Activated naive CD4-positive, alpha-beta T cell treated with anti-CD3 and anti-CD28 coated beads, Interleukin-2, amount 10 ng/mL, durations not matched to agents 7 days and 5 days (primary cell): ENCODE measurements at regions not wholly inside any gene's neighbourhood (a gene's known extent, or its start where the extent isn't known, plus 50 kb on each side); places are given as distances from the start of the nearest gene placed in this dataset.
"Not testable (repeated sequence)": the region's sequence is repeated elsewhere in the genome, so short reads cannot be mapped to it uniquely, and the experiment has no call there.

Experiments used
- CTCF ChIA-PET: fragments of 350-600 bp; sonication (Branson Sonifier 250); formaldehyde crosslinking; loops from one replicate; lab custom pipeline; 2021; ENCODE audit warnings: antibody characterized with exemption; lab: Charles Lee
- DNase-seq: peaks from one replicate; pipeline ENCODE4 v3.0.0-alpha.2; 2020
- H3K27ac Mint-ChIP-seq: one replicate; pipeline ENCODE4 v1.8.0; 2021; ENCODE audit warnings: mild to moderate bottlenecking, moderate library complexity, mixed read lengths
- H3K27me3 Mint-ChIP-seq: one replicate; pipeline ENCODE4 v1.8.0; 2021; ENCODE audit warnings: mild to moderate bottlenecking, mixed read lengths
- H3K36me3 Mint-ChIP-seq: one replicate; pipeline ENCODE4 v1.8.0; 2021; ENCODE audit warnings: mixed read lengths
- H3K4me1 Mint-ChIP-seq: one replicate; pipeline ENCODE4 v1.8.0; 2021; ENCODE audit warnings: mixed read lengths
- H3K4me3 Mint-ChIP-seq: one replicate; pipeline ENCODE4 v1.8.0; 2021; ENCODE audit warnings: mild to moderate bottlenecking, moderate library complexity, mixed read lengths
- H3K9me3 Mint-ChIP-seq: one replicate; pipeline ENCODE4 v1.8.0; 2021; ENCODE audit warnings: mixed read lengths

DNA sequence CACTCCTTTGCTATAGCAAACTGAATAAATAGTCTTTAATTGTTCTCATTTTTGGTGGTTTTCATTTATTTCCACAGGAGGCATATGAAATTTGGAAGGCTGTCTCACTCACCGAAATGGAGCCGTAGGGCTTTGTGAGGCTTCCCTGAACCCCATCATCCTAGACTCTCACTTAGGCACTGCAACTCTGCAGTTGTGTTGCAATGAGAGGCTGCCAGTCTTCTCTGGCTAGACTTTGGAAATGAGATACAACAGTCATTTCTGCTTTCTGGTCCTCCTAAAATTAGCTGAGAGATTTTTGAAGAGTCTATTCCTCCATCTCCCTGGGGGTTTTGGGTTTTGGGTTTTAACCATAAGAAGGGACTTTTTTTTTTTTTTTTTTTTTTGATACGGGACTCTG, 146.5 kb downstream of the SH3BGRL start:
- no peaks in the 10 kb centered on the region for H3K27me3 Mint-ChIP-seq
- no peak overlapping the region for H3K4me3 Mint-ChIP-seq
- CTCF ChIA-PET: no interaction called here
- no peaks in the 10 kb centered on the region for H3K4me1 Mint-ChIP-seq
- no peaks in the 10 kb centered on the region for H3K9me3 Mint-ChIP-seq
- no peak for DNase-seq
- H3K36me3 Mint-ChIP-seq: peaks cover 2% of the 10 kb centered on the region
- H3K27ac Mint-ChIP-seq: no peak overlapping the region

DNA sequence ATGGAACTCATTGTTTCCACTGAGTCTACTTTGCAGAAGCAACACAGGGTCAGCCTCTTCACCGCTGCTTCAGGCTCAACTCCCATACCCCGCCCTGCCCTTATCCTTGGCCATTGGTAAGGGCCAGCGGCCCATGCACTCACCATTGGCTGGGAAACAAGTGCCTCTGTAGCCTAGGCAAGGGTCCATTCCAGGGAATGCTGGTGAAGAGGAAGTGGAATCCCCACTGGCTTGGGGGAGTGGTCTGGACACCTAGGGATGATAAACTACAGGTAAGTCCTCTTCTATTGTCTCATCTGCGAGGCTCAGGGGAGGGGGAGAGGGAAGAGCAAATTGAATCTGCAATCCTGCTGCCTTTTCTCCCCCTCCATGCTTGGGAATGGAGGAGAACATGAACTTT, 153.1 kb downstream of the SH3BGRL start:
- H3K27me3 Mint-ChIP-seq: no peaks in the 10 kb centered on the region
- CTCF ChIA-PET: no interaction called here

DNA sequence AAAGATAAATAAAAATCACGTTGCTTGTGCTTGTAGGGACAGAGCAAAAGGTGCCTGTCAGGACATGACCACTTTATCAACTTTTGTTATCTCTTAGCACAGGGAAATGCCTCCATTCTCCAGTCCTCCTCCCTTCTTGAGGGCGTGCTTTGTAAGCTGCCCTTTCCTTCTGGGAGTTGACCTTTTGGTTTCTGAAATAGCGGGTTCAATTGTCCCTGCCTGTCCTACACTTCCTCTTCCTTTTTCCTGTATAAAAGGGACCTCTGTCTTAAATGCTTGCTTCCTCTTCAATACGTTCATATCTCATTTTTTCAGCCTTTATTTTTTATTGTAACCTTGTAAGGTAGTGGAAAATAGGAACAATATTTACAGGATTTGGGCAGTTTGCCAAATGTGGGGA, 153.5 kb downstream of the SH3BGRL start:
- no peak overlapping the region for H3K4me3 Mint-ChIP-seq
- no peaks in the 10 kb centered on the region for H3K27me3 Mint-ChIP-seq
- peaks cover 1% of the 10 kb centered on the region for H3K9me3 Mint-ChIP-seq
- CTCF ChIA-PET: no interaction called here
- H3K27ac Mint-ChIP-seq: no peak overlapping the region
- no peak for DNase-seq
- H3K4me1 Mint-ChIP-seq: no peaks in the 10 kb centered on the region
- H3K36me3 Mint-ChIP-seq: no peaks in the 10 kb centered on the region

More for the DNA sequence above, 153.1 kb downstream of the SH3BGRL start:
- DNase-seq: no peak
- Mint-ChIP-seq H3K4me3 (no peak overlapping the region), H3K9me3 (peaks cover 1% of the 10 kb centered on the region), H3K36me3 (no peaks in the 10 kb centered on the region), H3K4me1 (no peaks in the 10 kb centered on the region), H3K27ac (no peak overlapping the region)

DNA sequence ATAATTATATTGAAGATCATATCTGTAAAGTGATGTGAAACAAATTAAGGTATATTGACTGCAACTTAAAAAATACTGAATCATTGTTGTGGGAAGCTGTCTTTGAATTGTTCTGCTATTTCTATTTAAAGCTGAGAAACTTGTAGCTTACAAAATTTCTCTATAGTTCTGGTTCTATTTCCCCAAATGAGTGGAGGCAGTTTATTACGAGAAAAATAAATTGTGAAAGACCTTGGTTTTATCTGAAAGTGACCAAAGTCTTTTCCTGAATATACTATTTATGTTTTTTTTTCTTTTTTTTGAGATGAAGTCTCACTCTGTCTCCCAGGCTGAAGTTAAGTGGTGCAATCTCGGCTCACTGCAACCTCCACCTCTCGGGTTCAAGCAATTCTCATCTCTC, 165.4 kb downstream of the SH3BGRL start:
- Mint-ChIP-seq H3K36me3 (no peaks in the 10 kb centered on the region), H3K4me3 (no peak overlapping the region), H3K27me3 (no peaks in the 10 kb centered on the region), H3K27ac (no peak overlapping the region), H3K4me1 (no peaks in the 10 kb centered on the region), H3K9me3 (no peaks in the 10 kb centered on the region)
- DNase-seq: no peak
- CTCF ChIA-PET: no interaction called here

DNA sequence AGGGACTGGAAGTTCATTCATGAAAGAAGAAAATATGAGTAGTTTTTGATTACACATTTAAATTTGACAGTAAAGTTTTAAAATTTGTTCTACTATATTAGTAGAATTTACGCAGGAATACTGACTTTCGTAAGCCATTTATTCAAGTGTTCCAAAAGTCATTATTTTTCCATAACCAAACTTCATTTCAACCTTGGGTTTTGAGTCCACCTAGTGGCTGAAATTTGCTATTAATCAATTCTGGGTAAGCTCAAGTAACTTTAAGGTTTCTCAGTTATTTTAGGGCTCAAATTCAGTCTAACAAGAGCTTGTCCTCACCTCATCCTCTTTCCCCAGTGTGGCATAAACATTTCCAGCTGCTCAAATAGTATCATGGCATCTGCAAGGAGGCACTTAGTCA, 175.4 kb downstream of the SH3BGRL start:
- no peak for DNase-seq
- Mint-ChIP-seq H3K9me3 (no peaks in the 10 kb centered on the region), H3K27me3 (no peaks in the 10 kb centered on the region), H3K4me1 (no peaks in the 10 kb centered on the region), H3K27ac (no peak overlapping the region), H3K36me3 (no peaks in the 10 kb centered on the region), H3K4me3 (no peak overlapping the region)
- CTCF ChIA-PET: interaction anchor here (0.8 to 2.1 kb wide), 4 partner anchors 9 to 501 kb away, joined by 3 to 5 read pairs (median 4); no protein-coding TSS in a partner anchor

DNA sequence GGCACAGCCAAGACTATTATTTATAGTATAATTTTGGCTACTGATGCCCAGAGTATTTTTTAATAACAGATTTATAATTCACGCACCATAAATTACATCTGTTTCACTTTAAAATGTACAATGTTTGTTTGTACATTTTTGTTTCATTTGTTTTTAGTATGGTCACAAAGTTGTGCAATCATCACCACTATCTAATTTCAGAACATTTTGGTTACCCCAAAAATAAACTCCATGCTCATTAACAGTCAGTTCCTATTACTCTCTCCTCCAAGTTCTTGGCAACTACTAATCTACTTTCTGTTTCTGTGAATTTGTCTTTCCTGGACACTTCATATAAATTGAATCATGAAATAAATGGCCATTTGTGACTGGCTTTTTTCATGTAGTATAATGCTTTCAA, 176.7 kb downstream of the SH3BGRL start:
- CTCF ChIA-PET: interaction anchor here (1.7 to 2.1 kb wide), 2 partner anchors 184 to 205 kb away, joined by 3 to 5 read pairs; no protein-coding TSS in a partner anchor
- Mint-ChIP-seq H3K27me3 (no peaks in the 10 kb centered on the region), H3K27ac (no peak overlapping the region), H3K9me3 (no peaks in the 10 kb centered on the region), H3K4me3 (no peak overlapping the region), H3K36me3 (no peaks in the 10 kb centered on the region), H3K4me1 (no peaks in the 10 kb centered on the region)
- no peak for DNase-seq

DNA sequence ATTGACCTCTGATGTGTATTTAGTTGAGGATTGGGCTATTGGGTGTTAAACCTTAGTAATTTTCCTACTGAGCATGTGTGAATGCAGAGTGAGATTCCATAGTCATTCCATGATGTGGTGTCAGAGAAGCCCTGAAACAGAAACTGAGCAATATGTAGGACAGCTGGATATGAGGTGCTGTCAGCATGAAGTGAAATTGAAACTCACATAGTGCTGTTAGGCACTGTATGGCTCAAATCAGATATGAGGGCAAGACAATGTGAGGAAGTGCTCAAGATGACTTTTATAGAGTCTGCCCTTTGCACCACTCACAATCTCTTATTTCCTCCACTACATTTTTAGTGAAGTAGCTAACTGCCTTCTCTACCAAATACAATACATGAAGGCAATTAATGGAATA, 188.3 kb downstream of the SH3BGRL start:
- DNase-seq: no peak
- no peak overlapping the region for H3K4me3 Mint-ChIP-seq
- no peaks in the 10 kb centered on the region for H3K36me3 Mint-ChIP-seq
- no peaks in the 10 kb centered on the region for H3K27me3 Mint-ChIP-seq
- CTCF ChIA-PET: no interaction called here
- no peaks in the 10 kb centered on the region for H3K9me3 Mint-ChIP-seq
- H3K4me1 Mint-ChIP-seq: no peaks in the 10 kb centered on the region
- no peak overlapping the region for H3K27ac Mint-ChIP-seq

DNA sequence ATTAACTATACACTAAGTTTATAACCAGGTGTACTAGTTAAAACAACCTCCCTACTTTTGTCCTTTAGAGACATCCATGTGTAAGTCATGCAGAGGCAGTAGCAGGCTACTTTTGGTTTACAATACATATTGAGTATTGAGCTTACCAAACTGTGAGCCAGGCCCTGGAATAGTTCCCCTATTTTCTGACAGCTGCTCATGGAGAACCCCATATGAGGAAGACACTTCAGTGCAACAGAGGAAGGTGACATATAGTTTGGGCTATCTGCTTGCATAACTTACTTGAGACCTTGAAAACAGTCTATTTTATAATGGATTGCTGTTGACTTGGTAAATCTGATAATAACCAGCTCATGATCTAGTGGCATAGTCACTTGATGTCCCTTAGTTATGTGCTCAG, 190.5 kb downstream of the SH3BGRL start:
- Mint-ChIP-seq H3K9me3 (no peaks in the 10 kb centered on the region), H3K4me1 (no peaks in the 10 kb centered on the region), H3K27me3 (no peaks in the 10 kb centered on the region), H3K36me3 (no peaks in the 10 kb centered on the region), H3K27ac (no peak overlapping the region), H3K4me3 (no peak overlapping the region)
- no peak for DNase-seq
- CTCF ChIA-PET: no interaction called here

DNA sequence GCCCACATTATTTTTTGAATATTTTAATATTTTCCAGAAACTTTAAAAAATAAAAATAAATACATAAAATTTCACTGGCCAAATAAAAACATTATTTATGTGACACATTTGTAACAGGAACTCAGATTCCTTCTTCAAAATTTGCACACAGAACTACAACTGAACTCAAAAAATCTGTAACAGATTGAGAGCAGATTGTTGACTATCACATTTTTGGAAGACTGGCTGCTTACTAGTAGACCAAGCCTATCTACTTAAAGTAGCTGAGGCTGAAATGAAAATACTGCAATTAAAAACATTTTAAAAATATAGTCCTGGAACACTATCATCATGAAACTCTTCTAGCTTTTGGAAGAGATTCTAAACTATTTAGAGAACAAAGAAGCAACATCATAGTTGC, 203.9 kb downstream of the SH3BGRL start:
- CTCF ChIA-PET: no interaction called here
- no peak for DNase-seq
- H3K4me3 Mint-ChIP-seq: no peak overlapping the region
- no peaks in the 10 kb centered on the region for H3K9me3 Mint-ChIP-seq
- H3K36me3 Mint-ChIP-seq: no peaks in the 10 kb centered on the region
- no peaks in the 10 kb centered on the region for H3K27me3 Mint-ChIP-seq
- no peak overlapping the region for H3K27ac Mint-ChIP-seq
- no peaks in the 10 kb centered on the region for H3K4me1 Mint-ChIP-seq

DNA sequence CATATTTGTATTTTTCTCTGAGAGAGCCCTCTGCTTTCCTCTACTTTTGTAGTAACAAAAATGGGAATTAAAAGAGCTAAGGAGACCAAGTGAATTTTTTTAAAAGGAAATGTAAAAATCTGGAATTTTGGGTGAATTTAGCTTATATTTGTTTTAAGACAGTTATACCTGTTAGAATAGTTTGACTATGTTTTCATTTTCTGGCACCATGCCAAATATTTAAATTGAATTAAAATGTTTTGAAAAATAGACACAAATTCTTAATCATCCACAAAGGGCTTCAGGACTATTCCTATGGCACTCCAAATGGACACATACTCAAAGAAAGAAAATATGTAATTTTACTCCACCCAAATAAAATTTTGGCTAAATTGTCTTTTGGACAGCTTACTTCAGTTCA, 209.6 kb downstream of the SH3BGRL start:
- DNase-seq: no peak
- Mint-ChIP-seq H3K9me3 (no peaks in the 10 kb centered on the region), H3K27me3 (no peaks in the 10 kb centered on the region), H3K4me3 (no peak overlapping the region), H3K4me1 (no peaks in the 10 kb centered on the region), H3K36me3 (no peaks in the 10 kb centered on the region), H3K27ac (no peak overlapping the region)
- CTCF ChIA-PET: no interaction called here

DNA sequence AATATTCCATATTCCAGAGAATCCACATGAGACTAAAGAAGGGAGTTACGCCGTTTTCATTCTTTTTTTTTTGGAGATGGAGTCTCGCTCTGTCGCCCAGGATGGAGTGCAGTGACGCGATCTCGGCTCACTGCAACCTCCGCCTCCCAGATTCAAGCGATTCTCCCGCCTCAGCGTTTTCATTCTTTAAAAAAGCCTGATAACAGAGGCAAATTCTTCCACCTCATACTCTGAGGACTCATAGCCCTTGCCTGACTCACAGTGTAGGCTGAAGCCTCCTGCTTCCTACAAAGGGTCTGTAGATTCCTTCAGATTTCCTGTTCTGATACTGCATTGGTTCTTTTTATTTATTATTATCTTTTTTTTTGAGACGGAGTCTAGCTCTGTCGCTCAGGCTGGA, 210.5 kb downstream of the SH3BGRL start:
- H3K36me3 Mint-ChIP-seq: no peaks in the 10 kb centered on the region
- H3K4me1 Mint-ChIP-seq: no peaks in the 10 kb centered on the region
- CTCF ChIA-PET: no interaction called here
- H3K27ac Mint-ChIP-seq: no peak overlapping the region
- no peaks in the 10 kb centered on the region for H3K27me3 Mint-ChIP-seq
- H3K4me3 Mint-ChIP-seq: no peak overlapping the region
- no peaks in the 10 kb centered on the region for H3K9me3 Mint-ChIP-seq
- DNase-seq: no peak

DNA sequence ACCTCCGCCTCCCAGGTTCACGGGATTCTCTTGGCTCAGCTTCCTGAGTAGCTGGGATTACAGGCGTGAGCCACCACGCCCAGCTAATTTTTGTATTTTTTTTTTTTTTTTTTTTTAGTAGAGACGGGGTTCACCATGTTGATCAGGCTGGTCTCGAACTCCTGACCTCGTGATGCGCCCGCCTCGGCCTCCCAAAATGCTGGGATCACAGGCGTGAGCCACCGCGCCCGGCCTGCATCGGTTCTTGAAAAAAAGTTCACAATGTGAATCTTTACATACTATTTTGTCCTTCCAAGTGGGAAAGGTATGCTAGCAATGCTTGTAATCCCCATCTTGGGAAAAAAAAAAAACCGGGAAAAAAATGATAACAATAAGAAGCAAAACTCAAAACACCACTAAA, 211.0 kb downstream of the SH3BGRL start:
- H3K27ac Mint-ChIP-seq, H3K27me3 Mint-ChIP-seq, CTCF ChIA-PET, H3K36me3 Mint-ChIP-seq, H3K4me3 Mint-ChIP-seq, DNase-seq, H3K4me1 Mint-ChIP-seq, H3K9me3 Mint-ChIP-seq: not testable (repeated sequence)

DNA sequence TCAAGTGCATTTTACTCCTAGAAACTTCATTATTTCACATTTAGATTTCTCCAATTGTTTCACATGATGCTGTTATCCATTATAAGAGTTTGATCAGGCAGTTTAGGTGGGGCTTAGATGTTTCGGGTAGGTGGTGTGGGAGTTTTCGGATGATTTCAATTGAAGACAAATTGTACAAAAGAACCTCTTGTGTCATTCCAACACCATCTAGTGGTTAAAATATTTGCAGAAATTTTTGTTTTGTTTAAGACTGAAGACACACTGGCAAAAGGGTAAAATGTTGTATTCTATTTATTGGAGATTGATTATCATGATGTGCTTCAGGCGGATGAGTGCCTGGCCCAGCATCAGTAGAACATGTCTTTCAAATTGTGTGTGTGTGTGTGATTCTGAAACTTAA, 212.7 kb downstream of the SH3BGRL start:
- H3K4me3 Mint-ChIP-seq: no peak overlapping the region
- CTCF ChIA-PET: no interaction called here
- no peaks in the 10 kb centered on the region for H3K9me3 Mint-ChIP-seq
- no peaks in the 10 kb centered on the region for H3K36me3 Mint-ChIP-seq
- H3K4me1 Mint-ChIP-seq: no peaks in the 10 kb centered on the region
- no peak overlapping the region for H3K27ac Mint-ChIP-seq
- no peaks in the 10 kb centered on the region for H3K27me3 Mint-ChIP-seq
- no peak for DNase-seq
